Sciatic nerve (tissue), 2 donors: ENCODE measurements at regions not wholly inside any gene's neighbourhood (a gene's known extent, or its start where the extent isn't known, plus 50 kb on each side); places are given as distances from the start of the nearest gene placed in this dataset.
A peak's percentile ranks its signal among the peaks of the same experiment; 100 is the strongest.

ENCODE experiments used
- ATAC-seq: fragments of 200-7000 bp; cut with Tn5 transposase; one replicate; pipeline ENCODE4 v1.9.1; 2020; ENCODE audit warnings: mild to moderate bottlenecking, moderate library complexity
- DNase-seq: peaks from one replicate; pipeline ENCODE4 v3.0.0-alpha.2; 2020; ENCODE audit warnings: low spot score
- intact Hi-C: fragments of 100-400 bp; cut with DNase I; formaldehyde crosslinking; loops from one replicate; pipeline ENCODE4 v1.14.2; 2022
- donor health status: DM: no; HTN: no; CAD: no.
- donor health status: DM: no; HTN: no; CAD: no.

- DNase-seq, result no peak
- no peak for ATAC-seq
- intact Hi-C loops, result no loop called here
Observed at GRCh38 chr15:46275701-46276100, 640.9 kb downstream of the SQOR start.

DNA sequence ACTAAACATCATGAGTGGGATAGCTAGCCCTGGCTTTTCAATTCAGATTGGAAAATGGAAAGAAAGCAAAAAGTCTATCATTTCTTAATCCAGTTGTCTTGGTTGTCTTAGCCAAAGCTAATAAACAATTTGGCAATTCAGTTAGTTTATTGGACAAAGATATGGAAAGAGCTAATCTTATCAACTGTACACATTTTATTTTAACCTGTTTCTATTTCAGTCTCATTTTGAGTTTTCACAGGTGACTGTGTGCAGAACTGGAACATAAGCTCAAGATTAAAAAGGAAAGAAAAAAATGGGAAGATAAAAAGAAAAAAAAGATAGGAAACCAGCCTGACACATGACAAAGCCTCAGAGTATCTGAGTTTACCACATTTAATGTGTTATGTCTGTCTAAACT is 642.6 kb downstream of the SQOR start:
- ATAC-seq (no peak), DNase-seq (no peak)
- intact Hi-C loops, result no loop called here

GRCh38 chr15:46278062-46278461 is 643.2 kb downstream of the SQOR start:
- intact Hi-C loops, result no loop called here
- no peak for DNase-seq

DNA sequence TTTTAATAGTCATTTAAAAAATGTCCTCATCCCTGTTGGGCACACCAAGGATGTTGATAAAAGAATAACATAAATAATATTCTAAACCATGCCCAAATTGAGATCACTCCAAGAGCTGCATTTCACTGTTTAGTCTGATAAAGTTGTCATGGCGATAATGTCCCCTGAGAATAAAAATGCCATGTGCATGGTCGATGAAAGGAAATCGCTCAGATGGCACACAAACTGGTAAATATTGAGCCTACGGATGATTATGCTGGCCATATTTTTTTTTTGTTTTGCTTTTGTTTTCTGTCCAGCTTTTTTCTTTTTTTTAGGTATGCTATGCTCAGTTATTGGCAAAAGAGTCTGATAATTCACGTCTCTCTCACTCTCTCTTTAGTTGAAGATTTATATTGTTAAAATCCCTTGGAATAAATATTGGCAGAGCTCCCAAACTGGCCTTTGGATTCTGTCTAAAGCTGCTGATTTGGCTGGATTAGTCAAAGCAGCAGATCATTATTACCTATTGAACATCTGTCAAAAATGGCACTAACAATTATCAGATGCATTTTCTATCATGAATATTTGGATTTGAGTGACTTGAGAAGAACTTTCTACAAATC is 643.8 kb downstream of the SQOR start:
- intact Hi-C loops, result no loop called here
- ATAC-seq, result no peak
- DNase-seq, result no peak

More at GRCh38 chr15:46278062-46278461, 643.2 kb downstream of the SQOR start:
- ATAC-seq, result no peak

DNA sequence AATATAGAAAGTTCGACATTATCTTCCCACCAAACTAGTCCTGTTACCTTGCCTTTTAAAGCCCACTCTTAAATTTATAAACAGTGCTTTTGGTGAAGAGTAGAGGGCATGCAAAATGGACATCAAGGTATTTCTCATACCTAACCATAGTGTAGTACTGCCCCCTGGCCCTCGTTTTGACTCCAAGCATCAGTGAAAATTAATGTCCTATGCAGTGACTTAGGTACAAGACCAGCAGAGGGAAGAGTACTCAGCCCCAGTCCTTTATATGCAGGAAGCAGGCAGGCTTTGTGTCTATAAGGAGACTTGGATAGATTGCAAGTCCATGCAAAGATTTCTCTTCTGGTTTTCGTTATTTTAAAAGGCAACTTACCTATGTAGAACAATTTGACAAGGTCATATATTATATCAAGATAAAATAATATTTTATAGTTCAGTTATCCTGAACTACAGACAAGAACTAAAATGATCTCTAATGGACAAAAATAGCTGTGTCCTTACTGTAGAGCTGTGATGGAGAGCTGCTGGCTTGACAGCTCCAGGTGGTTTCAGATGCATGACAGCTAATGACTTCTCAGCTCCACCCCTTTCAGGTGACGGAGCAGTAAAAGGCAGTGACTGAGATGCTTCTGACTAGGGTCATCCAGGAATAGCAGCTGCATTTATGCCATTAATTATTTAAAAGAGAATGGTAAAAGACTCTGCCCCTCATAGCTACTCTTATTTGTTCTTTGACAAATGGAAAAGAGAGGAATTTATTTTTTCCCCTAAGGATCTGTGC is 646.1 kb downstream of the SQOR start:
- ATAC-seq, result no peak
- DNase-seq, result no peak
- intact Hi-C loops, result no loop called here

GRCh38 chr15:46293550-46293949 is 658.7 kb downstream of the SQOR start:
- intact Hi-C loops, result no loop called here
- ATAC-seq, result no peak
- DNase-seq, result no peak

GRCh38 chr15:46296002-46296401 is 661.2 kb downstream of the SQOR start:
- ATAC-seq, result no peak
- intact Hi-C loops, result no loop called here
- no peak for DNase-seq

- DNase-seq (no peak), ATAC-seq (no peak)
- intact Hi-C loops, result no loop called here
Observed at GRCh38 chr15:46296797-46297196, 662.0 kb downstream of the SQOR start.

- ATAC-seq (no peak), DNase-seq (no peak)
- intact Hi-C loops, result no loop called here
Observed at GRCh38 chr15:46297766-46298165, 662.9 kb downstream of the SQOR start.

DNA sequence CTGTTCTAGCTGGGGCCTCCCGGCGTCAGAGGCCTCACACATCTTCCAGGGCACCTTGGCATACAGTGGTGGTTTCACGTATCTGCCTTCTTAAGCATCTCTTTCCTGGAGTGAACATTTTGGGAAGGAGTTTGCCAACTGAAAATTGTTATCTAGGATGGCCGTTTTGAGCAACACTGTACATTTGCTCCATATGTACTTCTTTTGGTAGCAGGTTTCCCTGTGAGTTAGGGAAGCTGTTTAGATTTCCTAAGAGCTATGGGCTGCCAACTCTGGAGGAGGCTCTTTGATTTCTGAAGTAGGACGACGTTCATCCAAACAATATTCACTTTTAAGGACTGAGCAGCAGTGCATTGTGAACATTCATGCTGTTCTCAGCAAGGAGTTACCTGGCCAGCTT is 665.9 kb downstream of the SQOR start:
- DNase-seq (no peak), ATAC-seq (no peak)
- intact Hi-C loops, result no loop called here

DNA sequence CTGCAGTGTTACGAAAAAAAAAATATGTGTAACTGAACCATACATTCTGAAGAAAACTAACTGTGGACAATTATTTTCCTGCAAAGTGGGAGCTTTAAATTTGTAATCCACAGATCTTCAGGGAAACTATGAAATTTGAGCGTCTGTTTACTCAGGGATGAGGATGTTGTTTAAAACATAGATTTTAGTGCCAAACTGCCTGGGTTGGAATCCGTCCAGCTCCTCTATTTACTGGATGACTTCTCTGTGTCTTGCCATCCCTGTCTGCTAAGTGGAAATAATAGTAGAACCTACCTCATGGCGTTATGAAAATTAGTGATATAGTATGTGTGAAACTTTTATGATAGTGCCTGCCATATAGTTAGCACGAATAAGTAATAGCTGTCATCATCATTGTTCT is 666.5 kb downstream of the SQOR start:
- intact Hi-C loops, result no loop called here
- ATAC-seq (no peak), DNase-seq (no peak)

- ATAC-seq, result no peak
- DNase-seq, result no peak
- intact Hi-C loops, result no loop called here
Observed at GRCh38 chr15:46301826-46302225, 667.0 kb downstream of the SQOR start.

DNA sequence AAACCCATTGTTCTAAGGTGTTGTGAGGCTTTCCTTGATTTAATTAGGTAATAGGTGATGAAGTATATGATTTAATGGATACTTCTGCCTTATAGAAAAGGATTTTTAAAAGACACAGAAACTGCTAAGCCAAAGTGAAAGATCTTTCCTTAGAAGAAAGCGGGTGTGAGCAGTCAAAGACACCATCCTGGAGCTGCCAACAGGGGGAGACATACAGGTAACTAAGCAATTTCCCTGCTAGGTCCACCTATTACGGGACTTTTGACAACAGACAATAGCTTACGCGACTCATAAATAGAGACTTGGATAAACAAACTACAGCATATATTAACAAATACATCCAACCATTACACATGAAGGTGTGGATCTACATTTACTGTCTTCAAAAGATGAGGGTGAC is 669.5 kb downstream of the SQOR start:
- intact Hi-C loops, result no loop called here
- ATAC-seq (no peak), DNase-seq (no peak)

GRCh38 chr15:46307746-46308145 is 672.9 kb downstream of the SQOR start:
- DNase-seq, result no peak
- no peak for ATAC-seq
- intact Hi-C loops, result no loop called here

- intact Hi-C loops, result no loop called here
- ATAC-seq (no peak), DNase-seq (no peak)
Observed at GRCh38 chr15:46309914-46310313, 675.1 kb downstream of the SQOR start.

DNA sequence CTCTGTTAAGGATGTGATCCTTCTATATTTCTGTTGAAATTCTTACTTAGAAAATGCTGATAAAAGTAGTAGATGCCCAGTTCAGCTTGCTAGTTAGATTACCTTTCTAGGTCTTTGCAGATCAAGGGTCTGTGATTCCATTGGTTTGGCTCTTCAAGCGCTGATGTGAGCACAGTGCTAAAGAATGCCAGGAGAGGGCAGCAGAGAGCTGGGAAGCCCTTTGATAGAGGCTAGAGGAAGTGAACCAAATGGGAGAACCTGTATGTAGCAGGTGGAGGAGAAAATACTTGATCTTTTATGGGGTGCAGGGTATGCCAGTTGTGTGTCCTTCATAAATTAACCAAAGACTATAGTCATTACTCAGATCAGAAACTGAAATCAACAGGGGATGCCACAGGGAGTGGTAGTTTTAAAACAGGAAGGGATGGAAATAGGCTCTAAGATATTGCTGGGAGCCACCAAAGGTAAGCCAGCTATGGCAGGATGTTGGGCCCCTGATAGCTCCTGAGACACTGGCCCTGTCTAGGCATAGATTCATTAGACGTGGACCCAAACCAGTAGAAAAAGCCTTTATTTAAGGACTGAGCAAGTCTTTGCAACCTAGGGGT is 677.4 kb downstream of the SQOR start:
- peak; percentile 79 for DNase-seq
- intact Hi-C loops, result no loop called here
- peak; percentile 89 for ATAC-seq

GRCh38 chr15:46315434-46315833 is 680.6 kb downstream of the SQOR start:
- no peak for ATAC-seq
- intact Hi-C loops, result no loop called here
- no peak for DNase-seq

- ATAC-seq (no peak), DNase-seq (no peak)
- intact Hi-C loops, result no loop called here
Observed at GRCh38 chr15:46316024-46316423, 681.2 kb downstream of the SQOR start.

- intact Hi-C loops, result no loop called here
- no peak for DNase-seq
- no peak for ATAC-seq
Observed at GRCh38 chr15:46317029-46317428, 682.2 kb downstream of the SQOR start.

DNA sequence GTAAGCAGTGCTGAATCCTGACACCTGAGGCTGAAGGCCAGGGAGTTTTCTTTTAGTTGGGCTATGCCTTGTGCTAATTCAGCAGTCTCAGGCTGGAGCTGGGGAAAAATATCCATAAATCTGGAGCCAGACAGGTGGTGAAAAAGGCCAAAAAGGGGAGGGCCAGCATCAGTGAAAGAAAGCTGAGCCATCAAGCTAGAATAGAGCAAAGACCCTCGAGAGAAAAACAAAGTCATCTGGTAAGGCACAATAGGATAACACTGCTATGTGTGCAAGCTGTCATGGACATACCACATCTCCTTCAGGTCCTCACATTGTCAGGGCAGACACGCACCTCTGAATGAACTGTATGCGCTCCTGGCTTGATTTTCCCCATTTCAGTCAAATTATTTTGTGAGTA is 687.9 kb downstream of the SQOR start:
- intact Hi-C loops, result no loop called here
- no peak for ATAC-seq
- DNase-seq, result no peak

- DNase-seq (no peak), ATAC-seq (no peak)
- intact Hi-C loops, result no loop called here
Observed at GRCh38 chr15:46326173-46326572, 691.3 kb downstream of the SQOR start.
